GM12801 (cell line): ENCODE measurements at regions not wholly inside any gene's neighbourhood (a gene's known extent, or its start where the extent isn't known, plus 50 kb on each side); places are given as distances from the start of the nearest gene placed in this dataset.

Experiments used
- CTCF ChIP-seq: IDR thresholded peaks from one replicate; pipeline ENCODE4 v1.5.1; 2011; ENCODE audit warnings: control low read depth; ENCODE audit not compliant: insufficient read length; ENCODE audit errors: extremely low read depth

GRCh38 chr9:29769019-29769418 is 2195.7 kb upstream of the C9orf72 start:
- TF ChIP-seq CTCF: no peak

GRCh38 chr9:29773676-29774075 is 2200.4 kb upstream of the C9orf72 start:
- no peak for TF ChIP-seq CTCF

GRCh38 chr9:29775491-29775890 is 2202.2 kb upstream of the C9orf72 start:
- TF ChIP-seq CTCF: no peak

GRCh38 chr9:29778281-29778849 is 2205.1 kb upstream of the C9orf72 start:
- no peak for TF ChIP-seq CTCF

- TF ChIP-seq CTCF: no peak
Observed at GRCh38 chr9:29793970-29794369, 2220.7 kb upstream of the C9orf72 start.

- TF ChIP-seq CTCF: no peak
Observed at GRCh38 chr9:29796291-29796952, 2223.1 kb upstream of the C9orf72 start.

GRCh38 chr9:29798599-29798998 is 2225.3 kb upstream of the C9orf72 start:
- no peak for TF ChIP-seq CTCF
